Duodenal mucosa (tissue), 2 donors: ENCODE measurements at regions not wholly inside any gene's neighbourhood (a gene's known extent, or its start where the extent isn't known, plus 50 kb on each side); places are given as distances from the start of the nearest gene placed in this dataset.

Source experiments
- H3K27ac ChIP-seq: one replicate; pipeline ENCODE4 v1.7.0; 2013; ENCODE audit warnings: low read depth, low read length
- H3K27me3 ChIP-seq, 2 donors: one replicate each; pipeline ENCODE4 v1.7.0; 2013; ENCODE audit warnings: low read length in 2 of 2, control low read depth in 1 of 2; ENCODE audit not compliant: insufficient read depth in 2 of 2, control insufficient read depth in 1 of 2
- H3K36me3 ChIP-seq, 2 donors: one replicate each; pipeline ENCODE4 v1.7.0; 2013; ENCODE audit warnings: low read length in 2 of 2, control low read depth in 1 of 2; ENCODE audit not compliant: insufficient read depth in 2 of 2, control insufficient read depth in 1 of 2
- H3K4me1 ChIP-seq, 2 donors: one replicate each; pipeline ENCODE4 v1.7.0; 2013; ENCODE audit warnings: low read length in 2 of 2, control low read depth in 1 of 2; ENCODE audit not compliant: insufficient read depth in 2 of 2, control insufficient read depth in 1 of 2
- H3K4me3 ChIP-seq, 2 donors: one replicate each; pipeline ENCODE4 v1.7.0; 2013; ENCODE audit warnings: low read length in 2 of 2, low read depth in 1 of 2
- H3K9ac ChIP-seq, 2 donors: one replicate each; pipeline ENCODE4 v1.7.0; 2013; ENCODE audit warnings: low read length in 2 of 2, low read depth in 1 of 2
- H3K9me3 ChIP-seq, 2 donors: one replicate each; pipeline ENCODE4 v1.7.0; 2013; ENCODE audit warnings: low read length in 2 of 2, control low read depth in 1 of 2; ENCODE audit not compliant: control insufficient read depth in 1 of 2

DNA sequence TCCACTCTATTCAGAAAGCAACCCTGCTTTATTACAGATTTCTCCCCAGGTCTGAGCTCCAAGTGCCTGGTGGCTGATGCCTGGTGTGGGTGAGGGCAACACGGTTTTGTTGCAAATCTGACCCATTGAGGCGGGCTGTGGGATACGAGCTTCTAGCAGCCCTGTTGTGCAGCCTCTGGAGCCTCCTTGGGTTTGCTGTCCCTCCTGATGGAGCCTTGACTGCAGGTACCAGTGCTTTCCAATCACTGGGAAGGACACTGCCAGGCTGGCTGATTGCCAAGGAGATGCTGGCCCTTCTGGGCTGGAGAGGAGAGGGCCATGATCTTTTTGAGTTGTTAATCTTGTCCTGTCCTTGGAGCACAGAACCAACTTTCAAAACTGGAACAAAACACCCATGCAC is 151.0 kb upstream of the RGMA start:
- Histone ChIP-seq H3K27me3 (no peaks in the 10 kb centered on the region), H3K4me3 (no peak overlapping the region), H3K27ac (no peak overlapping the region), H3K4me1 (no peaks in the 10 kb centered on the region), H3K9ac (no peak overlapping the region), H3K9me3 (no peaks in the 10 kb centered on the region), H3K36me3 (no peaks in the 10 kb centered on the region)

DNA sequence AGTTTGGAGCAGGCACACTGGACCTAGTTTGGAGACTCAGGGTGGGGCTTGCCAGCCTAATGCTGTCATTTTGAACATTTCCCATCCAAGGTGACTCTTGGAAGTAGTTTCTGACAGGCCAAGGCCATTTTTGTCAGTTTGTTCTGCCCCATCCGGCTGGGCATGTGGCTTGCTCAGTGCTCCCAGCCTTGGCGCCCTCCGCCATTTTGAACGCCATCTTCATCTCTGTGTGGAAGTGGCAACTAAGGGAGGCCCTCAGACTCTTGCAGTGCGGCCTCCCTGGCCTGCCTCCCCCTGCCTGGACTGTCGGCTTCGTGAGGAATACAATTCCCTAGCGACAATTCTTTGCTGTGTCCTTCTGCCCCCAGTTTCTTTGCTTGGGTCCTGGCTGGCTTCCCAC is 150.6 kb upstream of the RGMA start:
- Histone ChIP-seq H3K4me3 (no peak overlapping the region), H3K4me1 (no peaks in the 10 kb centered on the region), H3K36me3 (no peaks in the 10 kb centered on the region), H3K9me3 (no peaks in the 10 kb centered on the region), H3K27ac (no peak overlapping the region), H3K27me3 (no peaks in the 10 kb centered on the region), H3K9ac (no peak overlapping the region)

DNA sequence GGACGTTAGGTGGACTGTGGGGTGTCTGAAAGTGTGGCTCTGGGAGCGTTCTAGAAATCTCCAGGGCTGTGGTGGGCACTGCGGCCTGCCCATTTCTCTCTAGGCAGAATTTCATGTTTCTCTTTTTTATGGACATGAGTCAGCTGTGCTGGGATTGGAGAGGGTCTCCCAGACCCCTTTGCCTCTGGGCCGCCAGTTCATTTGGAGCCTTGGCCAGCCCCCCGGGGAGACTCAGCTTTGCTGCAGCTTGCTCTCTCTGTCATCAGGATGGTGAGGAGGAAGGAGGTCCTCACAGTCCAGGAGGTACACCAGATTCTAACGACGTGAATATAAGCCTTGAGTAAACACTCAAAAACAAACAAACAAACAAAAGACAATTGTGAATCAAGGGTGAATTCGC is 149.6 kb upstream of the RGMA start:
- Histone ChIP-seq H3K9ac (no peak overlapping the region), H3K9me3 (no peaks in the 10 kb centered on the region), H3K4me1 (no peaks in the 10 kb centered on the region), H3K27ac (no peak overlapping the region), H3K27me3 (no peaks in the 10 kb centered on the region), H3K36me3 (no peaks in the 10 kb centered on the region), H3K4me3 (no peak overlapping the region)

DNA sequence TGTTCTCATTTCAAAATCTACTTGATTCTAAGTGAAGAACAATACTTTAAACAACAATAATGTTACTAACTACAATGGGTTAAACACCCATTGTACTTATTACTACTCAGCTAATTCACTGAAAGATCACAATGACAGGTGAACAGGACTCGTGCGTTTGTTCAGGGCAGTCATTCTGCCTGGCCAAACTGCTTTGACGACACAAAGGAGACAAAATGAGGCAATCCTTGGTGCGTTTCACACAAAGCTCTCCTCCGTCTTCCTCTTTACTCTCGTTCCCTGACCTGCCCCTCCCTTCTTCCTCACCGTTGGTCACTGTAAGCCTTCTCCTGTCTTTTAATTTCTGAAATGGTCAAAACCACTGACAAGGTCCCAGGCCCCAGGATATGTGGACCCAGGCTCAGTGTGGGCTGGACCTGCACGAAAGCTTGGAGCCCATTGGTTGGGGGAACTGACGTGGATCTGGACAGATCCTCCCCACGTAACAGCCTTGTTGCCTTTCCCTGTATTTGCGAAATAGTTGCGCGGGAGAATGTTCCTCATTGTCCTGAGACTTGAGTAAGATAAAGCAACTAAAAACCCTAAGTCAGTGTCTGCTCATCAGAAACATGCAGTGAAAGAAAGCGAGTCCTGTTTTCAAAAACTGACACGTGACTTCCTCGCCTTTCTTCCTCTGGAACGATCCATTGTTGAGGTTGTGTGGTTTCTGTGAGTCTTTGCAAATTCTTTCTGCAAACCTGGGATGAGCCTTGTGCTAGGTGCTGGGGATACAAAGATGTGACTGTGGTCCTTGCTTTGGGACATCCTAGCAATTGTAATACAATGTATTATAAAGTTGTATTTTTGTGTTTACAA is 147.1 kb upstream of the RGMA start:
- H3K27me3 ChIP-seq = no peaks in the 10 kb centered on the region
- H3K9ac ChIP-seq = no peak overlapping the region
- H3K27ac ChIP-seq = no peak overlapping the region
- no peaks in the 10 kb centered on the region for H3K4me1 ChIP-seq
- H3K36me3 ChIP-seq = no peaks in the 10 kb centered on the region
- H3K9me3 ChIP-seq = no peaks in the 10 kb centered on the region
- no peak overlapping the region for H3K4me3 ChIP-seq

- Histone ChIP-seq H3K27ac (no peak overlapping the region), H3K36me3 (no peaks in the 10 kb centered on the region), H3K9ac (no peak overlapping the region), H3K9me3 (no peaks in the 10 kb centered on the region), H3K4me3 (no peak overlapping the region), H3K27me3 (no peaks in the 10 kb centered on the region), H3K4me1 (no peaks in the 10 kb centered on the region)
These were observed 146.3 kb upstream of the RGMA start for GRCh38 chr15:93235269-93235668.

- H3K27ac ChIP-seq = no peak overlapping the region
- no peaks in the 10 kb centered on the region for H3K36me3 ChIP-seq
- H3K4me1 ChIP-seq = no peaks in the 10 kb centered on the region
- H3K4me3 ChIP-seq = no peak overlapping the region
- no peak overlapping the region for H3K9ac ChIP-seq
- H3K27me3 ChIP-seq = no peaks in the 10 kb centered on the region
- no peaks in the 10 kb centered on the region for H3K9me3 ChIP-seq
These were observed 144.7 kb upstream of the RGMA start for GRCh38 chr15:93233710-93234109.

GRCh38 chr15:93232845-93233244 is 143.8 kb upstream of the RGMA start:
- no peaks in the 10 kb centered on the region for H3K9me3 ChIP-seq
- H3K36me3 ChIP-seq = no peaks in the 10 kb centered on the region
- no peaks in the 10 kb centered on the region for H3K27me3 ChIP-seq
- H3K9ac ChIP-seq = no peak overlapping the region
- no peaks in the 10 kb centered on the region for H3K4me1 ChIP-seq
- no peak overlapping the region for H3K4me3 ChIP-seq
- no peak overlapping the region for H3K27ac ChIP-seq

DNA sequence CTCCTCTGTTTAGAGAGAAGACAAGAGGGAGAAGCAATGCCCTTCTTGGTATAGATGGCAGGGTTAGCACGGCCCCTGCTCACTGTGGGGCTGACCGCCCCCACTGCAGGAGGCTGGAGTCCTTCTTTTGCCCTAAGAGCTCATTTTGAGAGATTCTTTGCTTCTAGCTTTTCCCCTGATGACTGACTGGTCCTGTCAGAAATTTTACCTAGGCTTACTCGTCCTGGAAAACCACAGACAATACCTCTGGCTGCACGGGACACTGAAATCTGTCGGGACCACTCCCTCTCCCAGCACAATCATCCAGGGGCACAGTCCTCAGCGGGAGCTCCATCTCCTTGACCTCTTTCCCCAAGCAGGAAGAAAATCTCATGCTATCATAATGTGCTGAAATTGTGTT is 143.0 kb upstream of the RGMA start:
- Histone ChIP-seq H3K36me3 (no peaks in the 10 kb centered on the region), H3K27ac (no peak overlapping the region), H3K4me3 (no peak overlapping the region), H3K27me3 (no peaks in the 10 kb centered on the region), H3K9ac (no peak overlapping the region), H3K4me1 (no peaks in the 10 kb centered on the region), H3K9me3 (no peaks in the 10 kb centered on the region)

- Histone ChIP-seq H3K27me3 (no peaks in the 10 kb centered on the region), H3K27ac (no peak overlapping the region)
These were observed 142.4 kb upstream of the RGMA start for GRCh38 chr15:93231261-93231925.

GRCh38 chr15:93228546-93228945 is 139.5 kb upstream of the RGMA start:
- no peaks in the 10 kb centered on the region for H3K4me1 ChIP-seq
- no peak overlapping the region for H3K27ac ChIP-seq
- H3K4me3 ChIP-seq = no peak overlapping the region
- no peaks in the 10 kb centered on the region for H3K27me3 ChIP-seq
- H3K36me3 ChIP-seq = no peaks in the 10 kb centered on the region
- H3K9me3 ChIP-seq = no peaks in the 10 kb centered on the region
- H3K9ac ChIP-seq = no peak overlapping the region

More at GRCh38 chr15:93231261-93231925, 142.4 kb upstream of the RGMA start:
- H3K9me3 ChIP-seq = no peaks in the 10 kb centered on the region
- H3K9ac ChIP-seq = no peak overlapping the region
- H3K36me3 ChIP-seq = no peaks in the 10 kb centered on the region
- no peaks in the 10 kb centered on the region for H3K4me1 ChIP-seq
- H3K4me3 ChIP-seq = no peak overlapping the region
